HG03520 (cell line): ENCODE measurements at regions not wholly inside any gene's neighbourhood (a gene's known extent, or its start where the extent isn't known, plus 50 kb on each side); places are given as distances from the start of the nearest gene placed in this dataset.
"Not testable (repeated sequence)": the region's sequence is repeated elsewhere in the genome, so short reads cannot be mapped to it uniquely, and the experiment has no call there.

Source experiments
- ATAC-seq: cut with Tn5 transposase; IDR thresholded peaks from one replicate; pipeline ENCODE4 v1.9.1; 2021; ENCODE audit warnings: mild to moderate bottlenecking, moderate library complexity; ENCODE audit not compliant: unreplicated experiment

- ATAC-seq: not testable (repeated sequence)
Observed at GRCh38 chr1:95297906-95298305, 63.9 kb downstream of the RWDD3 start.

GRCh38 chr1:95301091-95301490, 67.1 kb downstream of the RWDD3 start:
- no peak for ATAC-seq

- ATAC-seq: no peak
Observed at GRCh38 chr1:95301614-95302013, 67.6 kb downstream of the RWDD3 start.

- ATAC-seq: no peak
Observed at GRCh38 chr1:95304803-95305202, 70.8 kb downstream of the RWDD3 start.

- ATAC-seq: no peak
Observed at GRCh38 chr1:95308276-95309030, 74.4 kb downstream of the RWDD3 start.

GRCh38 chr1:95309031-95309471, 75.0 kb downstream of the RWDD3 start:
- no peak for ATAC-seq

GRCh38 chr1:95311014-95311413, 77.0 kb downstream of the RWDD3 start:
- ATAC-seq: no peak

GRCh38 chr1:95311762-95312161, 77.8 kb downstream of the RWDD3 start:
- ATAC-seq: no peak

- ATAC-seq: no peak
Observed at GRCh38 chr1:95312181-95312580, 78.2 kb downstream of the RWDD3 start.

- ATAC-seq: no peak
Observed at GRCh38 chr1:95313527-95313926, 79.5 kb downstream of the RWDD3 start.

GRCh38 chr1:95321531-95321930, 87.5 kb downstream of the RWDD3 start:
- no peak for ATAC-seq

GRCh38 chr1:95323123-95323522, 89.1 kb downstream of the RWDD3 start:
- ATAC-seq: no peak

GRCh38 chr1:95325349-95325748, 91.3 kb downstream of the RWDD3 start:
- ATAC-seq: no peak

- ATAC-seq: no peak
Observed at GRCh38 chr1:95326023-95326422, 92.0 kb downstream of the RWDD3 start.

- ATAC-seq: no peak
Observed at GRCh38 chr1:95332754-95333153, 98.7 kb downstream of the RWDD3 start.

GRCh38 chr1:95339377-95339776, 105.4 kb downstream of the RWDD3 start:
- ATAC-seq: no peak

- ATAC-seq: no peak
Observed at GRCh38 chr1:95340061-95340460, 106.1 kb downstream of the RWDD3 start.

- no peak for ATAC-seq
Observed at GRCh38 chr1:95352767-95353166, 118.8 kb downstream of the RWDD3 start.

- ATAC-seq: no peak
Observed at GRCh38 chr1:95353194-95353593, 119.2 kb downstream of the RWDD3 start.

GRCh38 chr1:95364546-95364945, 130.5 kb downstream of the RWDD3 start:
- no peak for ATAC-seq

GRCh38 chr1:95366498-95366897, 132.5 kb downstream of the RWDD3 start:
- ATAC-seq: no peak

- no peak for ATAC-seq
Observed at GRCh38 chr1:95368178-95368577, 134.2 kb downstream of the RWDD3 start.
